GM23338 (cell line): ENCODE measurements at regions not wholly inside any gene's neighbourhood (a gene's known extent, or its start where the extent isn't known, plus 50 kb on each side); places are given as distances from the start of the nearest gene placed in this dataset.

Experiments used
- ATAC-seq: fragments of 200-7000 bp; cut with Tn5 transposase; 3 replicates; pipeline ENCODE4 v1.9.1; 2020
- DNase-seq: peaks from one replicate; pipeline ENCODE4 v3.0.0-alpha.2; 2015; ENCODE audit warnings: low spot score
- H2AFZ ChIP-seq: fragments of 200-600 bp; sonication (generic); 2 replicates; pipeline ENCODE4 v1.8.0; 2016; ENCODE audit warnings: antibody characterized with exemption, mild to moderate bottlenecking, moderate library complexity
- H3F3A ChIP-seq: fragments of 200-600 bp; sonication (generic); replicated peaks from 2 replicates; pipeline ENCODE4 v1.8.0; 2017; ENCODE audit warnings: antibody characterized with exemption, mixed run types, low read depth
- H3K27ac ChIP-seq: fragments of 200-600 bp; sonication (generic); 2 replicates; pipeline ENCODE4 v1.6.1; 2016; ENCODE audit warnings: low read depth
- H3K27me3 ChIP-seq: fragments of 200-600 bp; sonication (generic); 2 replicates; pipeline ENCODE4 v1.8.0; 2016; ENCODE audit warnings: mild to moderate bottlenecking, mixed run types, moderate library complexity; ENCODE audit not compliant: insufficient read depth
- H3K36me3 ChIP-seq: fragments of 200-600 bp; sonication (generic); 2 replicates; pipeline ENCODE4 v1.8.0; 2016; ENCODE audit warnings: mild to moderate bottlenecking; ENCODE audit not compliant: insufficient read depth
- H3K4me1 ChIP-seq: fragments of 200-600 bp; sonication (generic); 2 replicates; pipeline ENCODE4 v1.8.0; 2016; ENCODE audit warnings: mild to moderate bottlenecking, moderate library complexity; ENCODE audit not compliant: insufficient read depth
- H3K4me2 ChIP-seq: fragments of 200-600 bp; sonication (generic); 2 replicates; pipeline ENCODE4 v1.7.1; 2017; ENCODE audit warnings: mixed run types
- H3K4me3 ChIP-seq: fragments of 200-600 bp; sonication (generic); 2 replicates; pipeline ENCODE4 v1.6.1; 2016; ENCODE audit warnings: mixed run types
- H3K79me2 ChIP-seq: fragments of 200-600 bp; sonication (generic); replicated peaks from 2 replicates; pipeline ENCODE4 v1.8.0; 2017; ENCODE audit warnings: mild to moderate bottlenecking; ENCODE audit not compliant: insufficient read depth
- H3K9me2 ChIP-seq: fragments of 200-600 bp; sonication (generic); 2 replicates; pipeline ENCODE4 v1.8.0; 2017; ENCODE audit not compliant: insufficient read depth
- H4K20me1 ChIP-seq: fragments of 200-600 bp; sonication (generic); replicated peaks from 2 replicates; pipeline ENCODE4 v1.8.0; 2017; ENCODE audit warnings: mild to moderate bottlenecking; ENCODE audit not compliant: insufficient read depth
- H3K27ac Mint-ChIP-seq: 2 replicates; pipeline ENCODE4 v1.8.0; 2020; ENCODE audit warnings: inconsistent platforms, mild to moderate bottlenecking, moderate library complexity, mixed read lengths
- H3K27me3 Mint-ChIP-seq: 3 replicates; pipeline ENCODE4 v1.8.0; 2022; ENCODE audit warnings: low read depth, mild to moderate bottlenecking, moderate library complexity, mixed read lengths, inconsistent platforms; ENCODE audit not compliant: insufficient read depth, poor library complexity
- H3K36me3 Mint-ChIP-seq: 3 replicates; pipeline ENCODE4 v1.8.0; 2021; ENCODE audit warnings: low read depth, mild to moderate bottlenecking, inconsistent platforms, moderate library complexity, mixed read lengths
- H3K4me1 Mint-ChIP-seq: 3 replicates; pipeline ENCODE4 v1.8.0; 2020; ENCODE audit warnings: mild to moderate bottlenecking, inconsistent platforms, mixed read lengths
- H3K4me3 Mint-ChIP-seq: 3 replicates; pipeline ENCODE4 v1.8.0; 2021; ENCODE audit warnings: moderate library complexity, mild to moderate bottlenecking, inconsistent platforms, mixed read lengths
- H3K9me3 Mint-ChIP-seq: 3 replicates; pipeline ENCODE4 v1.8.0; 2020; ENCODE audit warnings: moderate library complexity, mild to moderate bottlenecking, inconsistent platforms, mixed read lengths
- CREB1 ChIP-seq: fragments of 250-450 bp; sonication (Bioruptor Pico); IDR thresholded peaks from 2 replicates; pipeline ENCODE4 v1.5.0; 2020; ENCODE audit warnings: low read depth, mild to moderate bottlenecking, moderate library complexity
- CTCF ChIP-seq, 2 experiments: fragments of 200-600 bp in 1 of 2; sonication (generic) in 1 of 2; conservative IDR thresholded peaks; 2 replicates each; pipeline versions ENCODE4 v1.5.1 to v1.6.1; 2016 to 2017; ENCODE audit warnings: antibody characterized with exemption in 2 of 2, low read depth in 2 of 2, mild to moderate bottlenecking in 2 of 2, moderate library complexity in 1 of 2
- ETS1 ChIP-seq: IDR thresholded peaks from 2 replicates; pipeline ENCODE4 v1.6.1; 2016; ENCODE audit warnings: antibody characterized with exemption
- ZNF462 ChIP-seq: fragments of 250-450 bp; sonication (Bioruptor Pico); IDR thresholded peaks from 2 replicates; pipeline ENCODE4 v1.5.0; 2020; ENCODE audit warnings: mild to moderate bottlenecking, moderate library complexity

DNA sequence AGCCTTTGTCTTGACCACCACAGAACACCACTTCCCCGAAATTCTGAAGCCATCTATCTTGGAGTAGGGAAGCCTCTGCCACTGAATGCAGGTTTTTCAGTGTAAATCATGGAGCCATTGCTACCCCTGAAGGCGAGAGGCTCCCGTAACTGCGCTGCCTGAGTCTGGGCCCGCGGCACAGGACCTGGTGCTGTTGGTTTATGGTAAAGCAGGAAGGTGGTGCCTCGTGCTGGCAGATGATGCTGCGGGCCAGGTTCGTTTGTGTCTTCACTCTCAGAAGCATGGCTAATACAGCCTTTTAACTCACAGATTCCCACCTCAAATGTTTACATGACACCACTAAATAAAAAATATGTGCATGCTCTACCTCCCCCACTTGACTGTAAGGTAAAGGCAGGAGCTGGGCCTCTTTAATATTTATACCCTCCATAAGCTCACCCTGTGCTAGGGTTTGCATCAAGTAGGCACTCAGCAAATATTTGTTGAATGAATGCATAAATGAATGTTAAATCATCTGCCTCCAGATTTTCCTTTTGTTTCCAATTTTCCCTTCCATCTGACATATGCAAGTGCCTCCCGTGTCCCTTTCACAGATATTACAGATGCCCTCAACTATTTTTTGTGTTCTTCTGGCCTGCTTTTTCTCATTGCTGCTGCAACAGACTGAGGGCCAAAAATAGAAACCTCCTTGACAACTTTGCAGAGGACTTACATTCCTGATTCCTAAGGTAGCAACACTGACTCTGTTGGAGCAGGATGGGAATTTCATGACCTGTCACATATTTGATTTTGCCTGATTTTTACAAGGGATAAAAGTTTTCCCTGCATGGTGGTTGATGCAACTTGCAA is 83.5 kb upstream of the CPO start:
- no peaks in the 10 kb centered on the region for H3K36me3 Mint-ChIP-seq
- peaks cover 10% of the 10 kb centered on the region; the same call in 1 of the 2 replicates for H3K4me1 ChIP-seq

More for the DNA sequence above, 83.5 kb upstream of the CPO start:
- Histone ChIP-seq H3K36me3 (no peaks in the 10 kb centered on the region), H2AFZ (peak overlapping the region; percentile 80; the same call in 1 of the 2 replicates), H3K4me2 (no peak overlapping the region), H3F3A (no peaks in the 10 kb centered on the region), H3K27ac (no peak overlapping the region), H3K79me2 (no peaks in the 10 kb centered on the region), H4K20me1 (no peaks in the 10 kb centered on the region), H3K4me3 (no peak overlapping the region), H3K27me3 (no peaks in the 10 kb centered on the region), H3K9me2 (peaks cover 12% of the 10 kb centered on the region)
- TF ChIP-seq ZNF462 (CRISPR knock-in tag) (no peak), CREB1 (no peak), ETS1 (no peak), CTCF (conservative IDR thresholded peaks at IDR 0.05; ENCODE audit: low read depth in 2 of 2) (no peak)
- Mint-ChIP-seq H3K27ac (no peak overlapping the region), H3K4me3 (no peak overlapping the region), H3K27me3 (peaks cover 1% of the 10 kb centered on the region), H3K9me3 (no peaks in the 10 kb centered on the region; the same call in 2 of the 3 replicates), H3K4me1 (peaks cover 10% of the 10 kb centered on the region)
- no peak for ATAC-seq
- no peak for DNase-seq
